ENCODE measurements at regions not wholly inside any gene's neighbourhood (a gene's known extent, or its start where the extent isn't known, plus 50 kb on each side); places are given as distances from the start of the nearest gene placed in this dataset.

DNA sequence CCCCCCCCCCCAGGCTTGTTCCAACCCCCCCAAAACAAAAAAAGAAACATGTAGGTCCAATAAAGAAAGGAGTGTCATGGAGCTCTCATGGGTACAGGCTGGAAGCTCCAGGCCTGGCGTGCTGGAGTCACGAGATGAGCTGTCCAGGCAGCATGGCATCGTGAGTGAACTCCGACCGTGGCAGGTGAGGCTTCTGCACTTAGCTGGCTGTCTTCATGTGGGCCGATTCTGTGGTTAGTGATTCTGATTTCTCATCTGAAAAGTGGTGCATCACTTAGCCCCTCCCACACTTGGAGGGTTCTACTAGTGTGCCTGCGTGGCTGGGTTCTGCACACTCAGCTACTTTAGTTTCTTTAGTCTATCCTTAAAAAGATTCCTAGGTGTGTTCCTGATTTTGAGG is 126.4 kb upstream of the MGAT5 start:
- Histone ChIP-seq H3K4me1 (ENCODE audit: insufficient read depth, low read length) (peaks cover 13% of the 10 kb centered on the region), H3K27ac (ENCODE audit: low read length) (no peak overlapping the region)

DNA sequence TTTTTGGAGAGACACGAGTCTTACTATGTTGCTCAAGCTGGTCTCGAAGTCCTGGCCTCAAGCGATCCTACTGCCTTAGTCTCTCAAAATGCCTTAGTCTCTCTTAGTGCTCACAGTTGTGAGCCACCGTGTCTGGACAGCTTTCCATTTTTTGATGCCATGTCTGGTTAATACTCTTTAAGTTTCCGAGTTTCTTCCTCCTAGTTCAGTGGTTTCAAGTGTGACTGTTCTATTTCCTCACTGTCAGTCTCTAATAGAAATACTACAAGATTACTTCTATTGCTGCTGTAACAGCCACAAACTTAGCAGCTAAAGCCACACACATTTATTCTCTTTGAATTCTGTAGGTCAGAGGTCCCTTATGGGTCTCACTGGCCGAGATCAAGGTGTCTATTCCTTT is 125.1 kb upstream of the MGAT5 start:
- Histone ChIP-seq H3K4me3 (ENCODE audit: low read length) (no peak overlapping the region), H3K9ac (ENCODE audit: low read depth, low read length) (no peak overlapping the region), H3K36me3 (ENCODE audit: insufficient read depth, low read depth, low read length) (no peaks in the 10 kb centered on the region), H3K9me3 (ENCODE audit: insufficient read depth, low read depth, low read length) (no peaks in the 10 kb centered on the region; the same call in 1 of the 2 replicates), H3K27ac (ENCODE audit: low read length) (no peak overlapping the region), H3K4me1 (ENCODE audit: insufficient read depth, low read length) (peaks cover 20% of the 10 kb centered on the region), H3K27me3 (ENCODE audit: insufficient read depth, low read length) (no peaks in the 10 kb centered on the region)

More for the DNA sequence above, 126.4 kb upstream of the MGAT5 start:
- Histone ChIP-seq H3K4me3 (ENCODE audit: low read length) (no peak overlapping the region), H3K36me3 (ENCODE audit: insufficient read depth, low read depth, low read length) (no peaks in the 10 kb centered on the region), H3K9ac (ENCODE audit: low read depth, low read length) (no peak overlapping the region), H3K27me3 (ENCODE audit: insufficient read depth, low read length) (no peaks in the 10 kb centered on the region), H3K9me3 (ENCODE audit: insufficient read depth, low read depth, low read length) (no peaks in the 10 kb centered on the region; the same call in 1 of the 2 replicates)

DNA sequence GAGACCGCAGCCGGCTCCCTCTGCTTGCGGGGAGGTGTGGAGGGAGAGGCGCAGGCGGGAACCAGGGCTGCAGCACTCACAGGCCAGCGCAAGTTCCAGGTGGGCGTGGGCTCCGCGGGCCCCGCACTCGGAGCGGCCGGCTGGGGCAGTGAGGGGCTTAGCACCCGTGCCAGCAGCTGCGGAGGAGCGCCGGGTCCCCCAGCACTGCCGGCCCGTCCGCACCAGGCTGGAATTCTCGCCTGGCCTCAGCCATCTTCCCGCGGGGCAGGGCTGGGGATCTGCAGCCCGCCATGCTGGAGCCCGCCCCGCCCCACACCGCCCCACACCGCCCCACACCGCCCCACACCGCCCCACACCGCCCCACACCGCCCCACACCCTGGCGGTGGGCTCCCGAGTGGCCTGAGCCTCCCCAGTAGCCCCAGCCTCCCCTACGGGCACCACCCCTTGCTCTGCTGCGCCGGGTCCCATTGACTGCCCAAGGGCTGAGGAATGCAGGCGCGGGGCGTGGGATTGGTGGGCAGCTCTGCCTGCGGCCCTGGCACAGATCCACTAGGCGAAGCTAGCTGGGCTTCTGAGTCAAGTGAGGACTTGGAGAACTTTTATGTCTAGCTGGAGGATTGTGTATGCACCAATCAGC is 123.9 kb upstream of the MGAT5 start:
- Histone ChIP-seq H3K27me3 (ENCODE audit: insufficient read depth, low read length) (no peaks in the 10 kb centered on the region), H3K4me1 (ENCODE audit: insufficient read depth, low read length) (peaks cover 26% of the 10 kb centered on the region; the same call in 1 of the 2 replicates), H3K36me3 (ENCODE audit: insufficient read depth, low read depth, low read length) (no peaks in the 10 kb centered on the region), H3K27ac (ENCODE audit: low read length) (no peak overlapping the region), H3K4me3 (ENCODE audit: low read length) (no peak overlapping the region), H3K9ac (ENCODE audit: low read depth, low read length) (no peak overlapping the region), H3K9me3 (ENCODE audit: insufficient read depth, low read depth, low read length) (no peaks in the 10 kb centered on the region; the same call in 1 of the 2 replicates)

DNA sequence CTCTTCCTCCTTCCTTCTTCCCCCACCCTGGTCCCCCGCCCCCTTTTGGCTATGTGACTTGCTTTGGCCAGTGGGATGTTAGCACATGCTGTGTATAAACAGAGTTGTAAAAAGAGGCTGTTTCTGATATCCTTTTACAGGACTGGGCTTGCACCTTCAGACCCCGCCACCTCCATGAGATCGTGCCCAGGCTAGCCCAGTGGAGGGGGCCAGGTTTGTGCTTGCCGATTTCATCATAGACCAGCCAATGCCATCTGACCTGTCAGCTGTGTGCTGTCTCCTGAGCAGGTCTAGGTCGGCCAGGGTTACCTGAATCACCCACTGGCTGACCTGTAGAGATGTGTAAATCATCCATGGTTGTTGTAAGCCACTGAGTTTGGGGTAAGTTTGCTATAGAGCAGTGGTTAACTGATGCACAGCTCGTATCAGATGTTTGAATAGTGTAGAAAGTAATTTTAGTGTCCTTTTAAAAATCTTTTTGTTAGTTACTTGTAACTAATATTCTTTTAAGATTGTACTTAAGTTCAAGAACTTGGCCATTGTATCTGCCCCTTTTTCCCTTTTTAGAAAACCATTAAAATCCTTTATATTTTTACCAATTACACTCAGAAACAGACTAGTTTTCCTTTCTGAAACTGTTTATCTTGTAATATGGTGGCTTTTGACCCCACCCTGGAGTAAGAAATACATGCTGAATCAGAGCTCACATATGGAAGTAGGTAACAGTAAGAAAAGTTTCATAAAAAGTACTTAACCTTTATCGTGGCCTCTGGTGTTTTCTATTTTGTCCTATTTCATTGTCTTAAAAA is 122.0 kb upstream of the MGAT5 start:
- H3K27ac ChIP-seq (ENCODE audit: low read length): no peak overlapping the region
- no peaks in the 10 kb centered on the region for H3K36me3 ChIP-seq (ENCODE audit: insufficient read depth, low read depth, low read length)

GRCh38 chr2:134132490-134132857 is 121.4 kb upstream of the MGAT5 start:
- Histone ChIP-seq H3K36me3 (ENCODE audit: insufficient read depth, low read depth, low read length) (no peaks in the 10 kb centered on the region), H3K9me3 (ENCODE audit: insufficient read depth, low read depth, low read length) (no peaks in the 10 kb centered on the region; the same call in 1 of the 2 replicates), H3K9ac (ENCODE audit: low read depth, low read length) (no peak overlapping the region), H3K27me3 (ENCODE audit: insufficient read depth, low read length) (no peaks in the 10 kb centered on the region), H3K4me3 (ENCODE audit: low read length) (no peak overlapping the region), H3K4me1 (ENCODE audit: insufficient read depth, low read length) (peaks cover 27% of the 10 kb centered on the region; the same call in 1 of the 2 replicates), H3K27ac (ENCODE audit: low read length) (no peak overlapping the region)

More for the DNA sequence above, 122.0 kb upstream of the MGAT5 start:
- H3K9me3 ChIP-seq (ENCODE audit: insufficient read depth, low read depth, low read length): no peaks in the 10 kb centered on the region; the same call in 1 of the 2 replicates
- no peaks in the 10 kb centered on the region for H3K27me3 ChIP-seq (ENCODE audit: insufficient read depth, low read length)
- H3K9ac ChIP-seq (ENCODE audit: low read depth, low read length): no peak overlapping the region
- H3K4me3 ChIP-seq (ENCODE audit: low read length): no peak overlapping the region
- peaks cover 27% of the 10 kb centered on the region; the same call in 1 of the 2 replicates for H3K4me1 ChIP-seq (ENCODE audit: insufficient read depth, low read length)

GRCh38 chr2:134133622-134134312 is 120.1 kb upstream of the MGAT5 start:
- Histone ChIP-seq H3K27ac (ENCODE audit: low read length) (peak overlapping the region; percentile 69), H3K4me3 (ENCODE audit: low read length) (peak overlapping the region; percentile 51), H3K9me3 (ENCODE audit: insufficient read depth, low read depth, low read length) (no peaks in the 10 kb centered on the region; the same call in 1 of the 2 replicates), H3K4me1 (ENCODE audit: insufficient read depth, low read length) (peaks cover 27% of the 10 kb centered on the region; the same call in 1 of the 2 replicates), H3K9ac (ENCODE audit: low read depth, low read length) (peak overlapping the region; percentile 52; the same call in 1 of the 2 replicates), H3K36me3 (ENCODE audit: insufficient read depth, low read depth, low read length) (no peaks in the 10 kb centered on the region), H3K27me3 (ENCODE audit: insufficient read depth, low read length) (no peaks in the 10 kb centered on the region)

GRCh38 chr2:134134313-134134706 is 119.6 kb upstream of the MGAT5 start:
- peak overlapping the region; percentile 69 for H3K27ac ChIP-seq (ENCODE audit: low read length)
- H3K27me3 ChIP-seq (ENCODE audit: insufficient read depth, low read length): no peaks in the 10 kb centered on the region
- peak overlapping the region; percentile 51 for H3K4me3 ChIP-seq (ENCODE audit: low read length)
- peak overlapping the region; percentile 52; the same call in 1 of the 2 replicates for H3K9ac ChIP-seq (ENCODE audit: low read depth, low read length)
- H3K9me3 ChIP-seq (ENCODE audit: insufficient read depth, low read depth, low read length): no peaks in the 10 kb centered on the region; the same call in 1 of the 2 replicates
- no peaks in the 10 kb centered on the region for H3K36me3 ChIP-seq (ENCODE audit: insufficient read depth, low read depth, low read length)
- peaks cover 30% of the 10 kb centered on the region; the same call in 1 of the 2 replicates for H3K4me1 ChIP-seq (ENCODE audit: insufficient read depth, low read length)

DNA sequence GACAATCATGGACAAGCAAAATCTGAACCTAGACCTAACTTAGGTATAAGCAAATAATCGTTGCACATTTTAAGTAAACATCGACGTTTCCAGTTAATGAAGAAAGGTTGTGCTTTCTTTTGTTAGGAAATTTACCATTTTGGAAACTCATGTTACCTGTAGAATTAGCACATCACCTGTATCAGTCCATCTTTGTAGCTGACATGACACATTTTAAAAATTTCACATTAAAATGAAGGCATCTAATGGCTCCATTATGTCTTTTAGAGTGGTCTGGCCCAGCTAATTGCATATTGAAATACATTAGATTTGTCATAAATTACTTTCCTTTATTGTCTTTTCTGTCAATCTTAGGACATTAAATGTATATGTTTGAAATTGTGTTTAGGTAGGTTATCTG is 119.0 kb upstream of the MGAT5 start:
- no peaks in the 10 kb centered on the region for H3K9me3 ChIP-seq (ENCODE audit: insufficient read depth, low read depth, low read length)
- H3K4me3 ChIP-seq (ENCODE audit: low read length): no peak overlapping the region
- H3K4me1 ChIP-seq (ENCODE audit: insufficient read depth, low read length): peaks cover 30% of the 10 kb centered on the region; the same call in 1 of the 2 replicates
- no peak overlapping the region for H3K27ac ChIP-seq (ENCODE audit: low read length)
- H3K27me3 ChIP-seq (ENCODE audit: insufficient read depth, low read length): no peaks in the 10 kb centered on the region
- H3K36me3 ChIP-seq (ENCODE audit: insufficient read depth, low read depth, low read length): no peaks in the 10 kb centered on the region
- H3K9ac ChIP-seq (ENCODE audit: low read depth, low read length): no peak overlapping the region; the same call in 1 of the 2 replicates

GRCh38 chr2:134135793-134136192 is 118.1 kb upstream of the MGAT5 start:
- no peak overlapping the region for H3K27ac ChIP-seq (ENCODE audit: low read length)
- no peaks in the 10 kb centered on the region for H3K27me3 ChIP-seq (ENCODE audit: insufficient read depth, low read length)
- no peaks in the 10 kb centered on the region for H3K9me3 ChIP-seq (ENCODE audit: insufficient read depth, low read depth, low read length)
- H3K36me3 ChIP-seq (ENCODE audit: insufficient read depth, low read depth, low read length): no peaks in the 10 kb centered on the region
- H3K9ac ChIP-seq (ENCODE audit: low read depth, low read length): no peak overlapping the region
- H3K4me1 ChIP-seq (ENCODE audit: insufficient read depth, low read length): peaks cover 30% of the 10 kb centered on the region; the same call in 1 of the 2 replicates
- H3K4me3 ChIP-seq (ENCODE audit: low read length): no peak overlapping the region

GRCh38 chr2:134136731-134137130 is 117.1 kb upstream of the MGAT5 start:
- no peaks in the 10 kb centered on the region for H3K36me3 ChIP-seq (ENCODE audit: insufficient read depth, low read depth, low read length)
- no peak overlapping the region for H3K27ac ChIP-seq (ENCODE audit: low read length)
- no peaks in the 10 kb centered on the region for H3K9me3 ChIP-seq (ENCODE audit: insufficient read depth, low read depth, low read length)
- H3K4me3 ChIP-seq (ENCODE audit: low read length): no peak overlapping the region
- no peaks in the 10 kb centered on the region for H3K27me3 ChIP-seq (ENCODE audit: insufficient read depth, low read length)
- H3K4me1 ChIP-seq (ENCODE audit: insufficient read depth, low read length): peaks cover 34% of the 10 kb centered on the region; the same call in 1 of the 2 replicates
- H3K9ac ChIP-seq (ENCODE audit: low read depth, low read length): no peak overlapping the region

DNA sequence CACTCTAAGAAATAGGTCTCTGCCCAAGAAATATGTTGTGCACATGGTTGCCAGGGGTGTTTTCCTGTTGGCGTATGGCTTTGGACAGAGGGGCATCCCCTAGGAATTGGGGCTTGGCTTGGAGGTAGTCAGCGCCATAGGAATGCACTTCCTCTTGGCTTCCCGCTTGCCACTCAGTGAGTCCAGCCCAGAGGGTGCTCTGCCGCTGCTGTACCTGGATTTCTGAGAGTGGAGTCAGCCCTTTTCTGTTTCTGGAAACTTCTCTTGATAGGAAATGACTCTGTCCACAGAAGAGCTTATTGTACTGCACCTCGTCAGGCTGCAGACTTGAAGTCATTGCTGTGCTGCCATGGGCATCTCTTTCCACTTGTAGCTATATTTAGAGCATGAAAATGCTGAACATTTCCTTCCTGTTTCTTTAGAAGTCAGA is 116.7 kb upstream of the MGAT5 start:
- Histone ChIP-seq H3K4me3 (ENCODE audit: low read length) (no peak overlapping the region), H3K9ac (ENCODE audit: low read depth, low read length) (no peak overlapping the region), H3K27ac (ENCODE audit: low read length) (no peak overlapping the region)

More for the DNA sequence above, 116.7 kb upstream of the MGAT5 start:
- H3K27me3 ChIP-seq (ENCODE audit: insufficient read depth, low read length): no peaks in the 10 kb centered on the region
- no peaks in the 10 kb centered on the region for H3K9me3 ChIP-seq (ENCODE audit: insufficient read depth, low read depth, low read length)
- no peaks in the 10 kb centered on the region for H3K36me3 ChIP-seq (ENCODE audit: insufficient read depth, low read depth, low read length)
- peaks cover 38% of the 10 kb centered on the region; the same call in 1 of the 2 replicates for H3K4me1 ChIP-seq (ENCODE audit: insufficient read depth, low read length)
